ENCODE measurements at regions not wholly inside any gene's neighbourhood (a gene's known extent, or its start where the extent isn't known, plus 50 kb on each side); places are given as distances from the start of the nearest gene placed in this dataset.

DNA sequence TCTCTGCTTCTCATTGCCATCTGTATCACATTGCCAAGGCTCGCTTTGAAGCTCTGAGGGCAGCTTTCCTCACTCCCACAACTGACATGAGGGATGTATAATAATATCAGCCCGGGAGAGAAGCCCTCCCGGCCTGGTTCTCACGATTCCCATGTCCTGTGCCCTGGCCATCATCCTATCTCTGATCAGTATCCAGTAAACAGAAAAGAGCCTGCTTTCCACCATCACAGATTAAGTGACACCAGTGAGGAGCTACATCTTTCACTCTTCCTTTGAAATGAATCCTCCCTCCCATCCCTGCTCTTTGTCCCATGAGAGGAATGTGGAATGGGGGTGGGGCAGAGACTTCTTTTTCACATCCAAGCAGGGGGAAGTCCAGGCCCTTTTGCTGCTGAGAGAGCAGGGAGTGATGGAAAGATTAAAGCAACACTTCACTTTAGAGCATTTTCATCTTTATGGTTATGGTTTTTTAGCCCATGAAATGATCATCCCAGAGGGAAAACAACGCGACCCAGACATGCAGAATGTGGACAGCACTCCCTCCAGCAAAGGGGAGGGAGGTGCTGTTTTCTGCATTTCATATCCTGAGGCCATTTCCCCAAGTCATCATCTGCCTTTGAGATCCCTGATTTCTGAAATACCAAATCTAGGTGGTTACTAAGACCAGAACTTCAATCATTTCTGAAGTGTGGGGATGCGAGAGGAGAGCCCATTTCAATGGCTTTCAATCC is 84.6 kb upstream of the LYZL1 start:
- TF ChIP-seq, protein P1, sequence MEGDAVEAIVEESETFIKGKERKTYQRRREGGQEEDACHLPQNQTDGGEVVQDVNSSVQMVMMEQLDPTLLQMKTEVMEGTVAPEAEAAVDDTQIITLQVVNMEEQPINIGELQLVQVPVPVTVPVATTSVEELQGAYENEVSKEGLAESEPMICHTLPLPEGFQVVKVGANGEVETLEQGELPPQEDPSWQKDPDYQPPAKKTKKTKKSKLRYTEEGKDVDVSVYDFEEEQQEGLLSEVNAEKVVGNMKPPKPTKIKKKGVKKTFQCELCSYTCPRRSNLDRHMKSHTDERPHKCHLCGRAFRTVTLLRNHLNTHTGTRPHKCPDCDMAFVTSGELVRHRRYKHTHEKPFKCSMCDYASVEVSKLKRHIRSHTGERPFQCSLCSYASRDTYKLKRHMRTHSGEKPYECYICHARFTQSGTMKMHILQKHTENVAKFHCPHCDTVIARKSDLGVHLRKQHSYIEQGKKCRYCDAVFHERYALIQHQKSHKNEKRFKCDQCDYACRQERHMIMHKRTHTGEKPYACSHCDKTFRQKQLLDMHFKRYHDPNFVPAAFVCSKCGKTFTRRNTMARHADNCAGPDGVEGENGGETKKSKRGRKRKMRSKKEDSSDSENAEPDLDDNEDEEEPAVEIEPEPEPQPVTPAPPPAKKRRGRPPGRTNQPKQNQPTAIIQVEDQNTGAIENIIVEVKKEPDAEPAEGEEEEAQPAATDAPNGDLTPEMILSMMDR (IDR thresholded peaks at IDR 0.05) = no peak
- TF ChIP-seq EZH2 (IDR thresholded peaks at IDR 0.05) (no peak), EZH2phosphoT487 (IDR thresholded peaks at IDR 0.05) (no peak)

All from neural progenitor cell (in vitro differentiated cells).